ACC112 (cell line): ENCODE measurements at regions not wholly inside any gene's neighbourhood (a gene's known extent, or its start where the extent isn't known, plus 50 kb on each side); places are given as distances from the start of the nearest gene placed in this dataset.

ENCODE experiments used
- H2AFZ ChIP-seq: fragments of 200-600 bp; sonication (generic); one replicate; pipeline ENCODE4 v1.6.0; 2017; ENCODE audit warnings: antibody characterized with exemption, low read length; ENCODE audit not compliant: unreplicated experiment
- H3K27ac ChIP-seq: fragments of 200-600 bp; sonication (generic); 2 replicates; pipeline ENCODE4 v1.5.1; 2014; ENCODE audit warnings: low read depth, mild to moderate bottlenecking, antibody characterized with exemption, low read length, moderate library complexity
- H3K27me3 ChIP-seq: fragments of 200-600 bp; sonication (generic); 2 replicates; pipeline ENCODE4 v1.6.1; 2014; ENCODE audit warnings: mild to moderate bottlenecking, antibody characterized with exemption, low read length, moderate library complexity, mixed read lengths; ENCODE audit not compliant: insufficient read depth
- H3K36me3 ChIP-seq: fragments of 200-600 bp; sonication (generic); 2 replicates; pipeline ENCODE4 v1.6.1; 2016; ENCODE audit warnings: mild to moderate bottlenecking, antibody characterized with exemption, low read length, moderate library complexity, mixed read lengths; ENCODE audit not compliant: insufficient read depth
- H3K4me1 ChIP-seq: fragments of 200-600 bp; sonication (generic); one replicate; pipeline ENCODE4 v1.6.1; 2016; ENCODE audit warnings: low read length, mixed read lengths; ENCODE audit not compliant: insufficient read depth, unreplicated experiment, control insufficient read depth
- H3K4me3 ChIP-seq: fragments of 200-600 bp; sonication (generic); 2 replicates; pipeline ENCODE4 v1.5.1; 2014; ENCODE audit warnings: mild to moderate bottlenecking, low read depth, low read length
- H3K79me2 ChIP-seq: fragments of 200-600 bp; sonication (generic); one replicate; pipeline ENCODE4 v1.6.0; 2016; ENCODE audit warnings: low read length; ENCODE audit not compliant: control insufficient read depth, unreplicated experiment, insufficient read depth

GRCh38 chr1:71191520-71191919 lies 110.7 kb upstream of the ZRANB2 start:
- no peaks in the 10 kb centered on the region for H3K27me3 ChIP-seq
- H3K36me3 ChIP-seq: no peaks in the 10 kb centered on the region
- H3K79me2 ChIP-seq: no peaks in the 10 kb centered on the region
- no peaks in the 10 kb centered on the region for H3K4me1 ChIP-seq
- no peak overlapping the region for H3K4me3 ChIP-seq
- no peak overlapping the region for H2AFZ ChIP-seq
- H3K27ac ChIP-seq: no peak overlapping the region

GRCh38 chr1:71190843-71191242 lies 110.0 kb upstream of the ZRANB2 start:
- Histone ChIP-seq H2AFZ (no peak overlapping the region), H3K27ac (no peak overlapping the region), H3K4me1 (no peaks in the 10 kb centered on the region), H3K36me3 (no peaks in the 10 kb centered on the region), H3K27me3 (no peaks in the 10 kb centered on the region), H3K79me2 (no peaks in the 10 kb centered on the region), H3K4me3 (no peak overlapping the region)

- Histone ChIP-seq H3K27me3 (no peaks in the 10 kb centered on the region), H3K36me3 (no peaks in the 10 kb centered on the region), H3K27ac (no peak overlapping the region), H3K79me2 (no peaks in the 10 kb centered on the region), H2AFZ (no peak overlapping the region), H3K4me3 (no peak overlapping the region), H3K4me1 (no peaks in the 10 kb centered on the region)
Measured at GRCh38 chr1:71184410-71184809, 103.6 kb upstream of the ZRANB2 start.

- Histone ChIP-seq H2AFZ (no peak overlapping the region), H3K4me1 (no peaks in the 10 kb centered on the region), H3K79me2 (no peaks in the 10 kb centered on the region), H3K27me3 (no peaks in the 10 kb centered on the region), H3K27ac (no peak overlapping the region), H3K36me3 (no peaks in the 10 kb centered on the region), H3K4me3 (no peak overlapping the region)
Measured at GRCh38 chr1:71179997-71180396, 99.2 kb upstream of the ZRANB2 start.

GRCh38 chr1:71170925-71171324 lies 90.1 kb upstream of the ZRANB2 start:
- Histone ChIP-seq H3K79me2 (no peaks in the 10 kb centered on the region), H3K27me3 (no peaks in the 10 kb centered on the region), H3K27ac (no peak overlapping the region), H3K4me1 (no peaks in the 10 kb centered on the region), H3K36me3 (no peaks in the 10 kb centered on the region), H3K4me3 (no peak overlapping the region), H2AFZ (no peak overlapping the region)

GRCh38 chr1:71167505-71167904 lies 86.7 kb upstream of the ZRANB2 start:
- no peaks in the 10 kb centered on the region for H3K4me1 ChIP-seq
- H3K4me3 ChIP-seq: no peak overlapping the region
- no peaks in the 10 kb centered on the region for H3K36me3 ChIP-seq
- H2AFZ ChIP-seq: no peak overlapping the region
- no peaks in the 10 kb centered on the region for H3K27me3 ChIP-seq
- no peak overlapping the region for H3K27ac ChIP-seq
- no peaks in the 10 kb centered on the region for H3K79me2 ChIP-seq

- H3K36me3 ChIP-seq: no peaks in the 10 kb centered on the region
- no peak overlapping the region for H3K27ac ChIP-seq
- H3K79me2 ChIP-seq: no peaks in the 10 kb centered on the region
- H3K27me3 ChIP-seq: no peaks in the 10 kb centered on the region
- H3K4me1 ChIP-seq: no peaks in the 10 kb centered on the region
- H3K4me3 ChIP-seq: no peak overlapping the region
- no peak overlapping the region for H2AFZ ChIP-seq
Measured at GRCh38 chr1:71166178-71167173, 85.6 kb upstream of the ZRANB2 start.

- no peaks in the 10 kb centered on the region for H3K79me2 ChIP-seq
- H3K36me3 ChIP-seq: no peaks in the 10 kb centered on the region
- H3K27me3 ChIP-seq: no peaks in the 10 kb centered on the region
- no peak overlapping the region for H2AFZ ChIP-seq
- no peak overlapping the region for H3K4me3 ChIP-seq
- H3K27ac ChIP-seq: no peak overlapping the region
- H3K4me1 ChIP-seq: no peaks in the 10 kb centered on the region
Measured at GRCh38 chr1:71157715-71158114, 76.9 kb upstream of the ZRANB2 start.

- Histone ChIP-seq H2AFZ (no peak overlapping the region), H3K27ac (no peak overlapping the region), H3K4me1 (no peaks in the 10 kb centered on the region), H3K36me3 (no peaks in the 10 kb centered on the region), H3K27me3 (no peaks in the 10 kb centered on the region), H3K4me3 (no peak overlapping the region), H3K79me2 (no peaks in the 10 kb centered on the region)
Measured at GRCh38 chr1:71157151-71157550, 76.3 kb upstream of the ZRANB2 start.

- H3K4me3 ChIP-seq: no peak overlapping the region
- no peak overlapping the region for H3K27ac ChIP-seq
- no peaks in the 10 kb centered on the region for H3K27me3 ChIP-seq
- no peaks in the 10 kb centered on the region for H3K4me1 ChIP-seq
- H3K79me2 ChIP-seq: no peaks in the 10 kb centered on the region
- H3K36me3 ChIP-seq: no peaks in the 10 kb centered on the region
- H2AFZ ChIP-seq: no peak overlapping the region
Measured at GRCh38 chr1:71156590-71156989, 75.8 kb upstream of the ZRANB2 start.

GRCh38 chr1:71154429-71154828 lies 73.6 kb upstream of the ZRANB2 start:
- H3K27ac ChIP-seq: no peak overlapping the region
- H3K79me2 ChIP-seq: no peaks in the 10 kb centered on the region
- no peak overlapping the region for H3K4me3 ChIP-seq
- no peaks in the 10 kb centered on the region for H3K27me3 ChIP-seq
- no peak overlapping the region for H2AFZ ChIP-seq
- no peaks in the 10 kb centered on the region for H3K4me1 ChIP-seq
- no peaks in the 10 kb centered on the region for H3K36me3 ChIP-seq
